ENCODE measurements at regions not wholly inside any gene's neighbourhood (a gene's known extent, or its start where the extent isn't known, plus 50 kb on each side); places are given as distances from the start of the nearest gene placed in this dataset.
A peak's percentile ranks its signal among the peaks of the same experiment; 100 is the strongest.

GRCh38 chr2:59276033-59276432 is 1034.9 kb upstream of the FANCL start:
- TF ChIP-seq CTCF (IDR thresholded peaks at IDR 0.05) (peak; percentile 9), EZH2 (IDR thresholded peaks at IDR 0.05; ENCODE audit: borderline replicate concordance, insufficient read depth, low read depth, low read length, poor library complexity, severe bottlenecking) (no peak)
